GM12873 (cell line): ENCODE measurements at regions not wholly inside any gene's neighbourhood (a gene's known extent, or its start where the extent isn't known, plus 50 kb on each side); places are given as distances from the start of the nearest gene placed in this dataset.

Source experiments
- CTCF ChIP-seq: IDR thresholded peaks from 2 replicates; pipeline ENCODE4 v1.5.1; 2012; ENCODE audit warnings: low read depth, mild to moderate bottlenecking, moderate library complexity, low read length, control low read depth; ENCODE audit not compliant: insufficient read depth; ENCODE audit errors: missing control alignments

GRCh38 chr13:65964672-65965071 is 1265.5 kb downstream of the PCDH9 start:
- TF ChIP-seq CTCF = no peak

DNA sequence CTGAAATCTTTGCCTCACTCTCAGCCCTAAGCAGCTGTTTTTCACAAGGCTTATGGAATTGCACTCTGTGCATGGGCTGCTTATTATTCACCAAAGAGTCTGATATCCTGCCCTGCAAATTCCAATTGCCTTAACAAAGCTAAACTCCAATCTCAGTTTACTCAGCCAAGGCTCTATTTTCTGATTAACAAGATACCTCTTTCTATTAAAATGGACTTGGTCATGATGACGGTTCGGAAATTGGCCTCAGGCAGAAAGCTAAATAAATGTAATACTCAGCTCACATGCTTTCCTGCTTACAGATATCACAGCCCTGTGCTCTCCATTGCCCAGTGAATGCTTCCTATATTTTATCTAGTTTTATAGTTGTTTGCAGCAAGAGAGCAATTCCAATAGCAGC is 1270.8 kb downstream of the PCDH9 start:
- no peak for TF ChIP-seq CTCF

DNA sequence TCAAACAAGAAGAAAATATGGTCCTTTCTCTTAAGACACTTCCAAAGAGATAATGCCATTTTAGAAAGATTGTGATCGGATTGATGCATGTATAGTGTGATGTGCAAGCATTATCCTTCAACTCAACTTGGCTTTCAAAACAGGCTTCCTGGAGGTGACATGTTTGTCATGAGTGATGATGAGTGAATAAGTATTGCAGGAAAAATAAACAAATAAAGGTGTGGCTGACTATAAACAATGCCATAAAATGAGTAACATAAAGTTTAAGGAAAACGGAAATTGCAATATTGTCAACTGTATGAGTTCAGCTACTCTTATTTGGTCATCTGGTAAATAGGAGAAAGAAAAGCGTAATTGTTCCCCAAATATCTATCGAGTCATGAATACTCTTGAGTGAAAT is 1283.7 kb downstream of the PCDH9 start:
- no peak for TF ChIP-seq CTCF

DNA sequence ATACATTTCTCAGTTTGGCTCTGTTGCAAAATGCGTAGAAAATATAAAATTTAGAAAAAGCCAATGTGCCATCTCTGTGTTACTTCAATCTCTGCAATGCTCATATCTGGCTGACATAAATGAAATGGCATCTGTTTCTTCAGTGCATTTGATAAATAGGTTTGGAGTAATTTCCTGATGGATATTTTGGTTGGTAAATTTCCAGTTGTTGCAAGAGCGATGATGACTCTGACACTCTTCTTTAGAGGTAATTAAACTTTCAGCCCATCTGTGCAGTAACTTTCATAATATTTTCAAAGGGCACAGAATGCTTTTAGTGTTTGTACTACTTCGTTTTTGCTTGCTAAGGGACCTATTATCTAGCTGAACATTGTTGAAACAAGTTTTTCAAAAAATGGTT is 1286.4 kb downstream of the PCDH9 start:
- TF ChIP-seq CTCF = no peak

DNA sequence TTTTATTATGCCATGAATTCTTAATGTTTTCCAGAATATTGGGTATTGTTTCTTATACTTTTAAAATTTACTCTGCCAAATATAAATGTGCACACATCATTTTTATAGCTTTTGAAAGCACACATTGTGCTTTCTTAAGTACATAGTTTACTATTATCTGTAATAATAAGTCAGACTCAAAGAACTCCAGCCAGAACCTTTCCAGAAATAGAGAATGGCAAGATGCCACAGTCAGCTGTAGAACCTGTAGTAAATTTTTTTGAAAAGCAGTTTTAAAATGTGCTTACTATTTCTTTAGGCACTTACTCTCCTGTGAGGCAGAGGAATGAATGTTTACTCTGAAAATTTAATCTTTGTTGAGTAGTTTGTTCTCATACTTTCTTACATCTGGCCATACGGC is 1287.1 kb downstream of the PCDH9 start:
- TF ChIP-seq CTCF = no peak

GRCh38 chr13:65940720-65941119 is 1289.4 kb downstream of the PCDH9 start:
- no peak for TF ChIP-seq CTCF

DNA sequence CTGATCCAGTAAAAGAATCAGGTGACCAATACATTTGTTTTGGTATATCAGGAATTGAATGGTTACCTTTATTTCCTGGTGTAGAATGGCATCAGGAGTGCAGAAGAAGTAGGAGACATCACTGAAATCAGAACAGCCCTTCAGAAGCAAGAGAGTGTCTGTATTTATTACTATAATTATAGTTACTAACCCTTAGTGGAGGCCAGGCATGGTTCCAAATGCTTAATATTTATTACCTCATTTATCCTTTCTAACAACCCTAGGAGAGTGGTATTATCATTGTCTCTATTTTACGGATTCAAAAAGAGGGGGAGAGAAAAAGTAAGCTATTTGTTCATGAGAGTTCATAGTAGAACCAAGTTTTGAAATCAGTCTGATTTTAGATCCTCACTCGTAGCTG is 1292.9 kb downstream of the PCDH9 start:
- TF ChIP-seq CTCF = no peak

DNA sequence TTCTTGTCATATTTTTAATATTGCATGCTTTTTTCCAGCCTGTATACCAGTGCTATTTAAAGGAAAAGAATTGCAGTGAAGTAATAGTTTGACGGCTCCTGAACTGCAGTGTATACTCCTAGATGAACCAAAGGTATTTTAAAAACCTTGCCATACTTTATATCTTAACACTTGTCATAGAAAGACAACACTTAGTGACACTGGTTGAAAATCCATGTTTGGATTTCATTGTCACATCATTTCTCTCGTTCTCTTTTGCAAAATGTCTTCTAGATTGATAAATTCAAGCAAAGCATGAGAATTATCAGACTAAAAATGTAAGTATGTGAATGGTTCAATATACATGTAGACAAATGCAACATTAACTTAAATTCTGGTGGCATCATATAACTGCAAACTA is 1293.9 kb downstream of the PCDH9 start:
- no peak for TF ChIP-seq CTCF
